ENCODE measurements at regions not wholly inside any gene's neighbourhood (a gene's known extent, or its start where the extent isn't known, plus 50 kb on each side); places are given as distances from the start of the nearest gene placed in this dataset.

GRCh38 chr10:125514206-125515162 is 168.5 kb downstream of the TEX36 start:
- H3K27ac ChIP-seq: no peak overlapping the region

GRCh38 chr10:125513429-125514182 is 169.4 kb downstream of the TEX36 start:
- no peak for TF ChIP-seq ZFX (IDR thresholded peaks at IDR 0.05)
- TF ChIP-seq CTCF (conservative IDR thresholded peaks at IDR 0.05): no peak
- no peak overlapping the region for H3K27ac ChIP-seq

More at GRCh38 chr10:125514206-125515162, 168.5 kb downstream of the TEX36 start:
- no peak for TF ChIP-seq ZFX (IDR thresholded peaks at IDR 0.05)
- TF ChIP-seq CTCF (conservative IDR thresholded peaks at IDR 0.05): no peak

- H3K27ac ChIP-seq: no peak overlapping the region
- no peak for TF ChIP-seq CTCF (conservative IDR thresholded peaks at IDR 0.05)
- TF ChIP-seq ZFX (IDR thresholded peaks at IDR 0.05): no peak
Observed at GRCh38 chr10:125510998-125511397, 172.0 kb downstream of the TEX36 start.

GRCh38 chr10:125505648-125506047 is 177.3 kb downstream of the TEX36 start:
- TF ChIP-seq CTCF (conservative IDR thresholded peaks at IDR 0.05) (no peak), ZFX (IDR thresholded peaks at IDR 0.05) (no peak)
- no peak overlapping the region for H3K27ac ChIP-seq

- H3K27ac ChIP-seq: no peak overlapping the region
- TF ChIP-seq ZFX (IDR thresholded peaks at IDR 0.05): no peak
- TF ChIP-seq CTCF (conservative IDR thresholded peaks at IDR 0.05): no peak
Observed at GRCh38 chr10:125502276-125502675, 180.7 kb downstream of the TEX36 start.

- no peak overlapping the region for H3K27ac ChIP-seq
- TF ChIP-seq CTCF (conservative IDR thresholded peaks at IDR 0.05) (no peak), ZFX (IDR thresholded peaks at IDR 0.05) (no peak)
Observed at GRCh38 chr10:125495386-125495785, 187.6 kb downstream of the TEX36 start.
